GM19463 (cell line): ENCODE measurements at regions not wholly inside any gene's neighbourhood (a gene's known extent, or its start where the extent isn't known, plus 50 kb on each side); places are given as distances from the start of the nearest gene placed in this dataset.
A peak's percentile ranks its signal among the peaks of the same experiment; 100 is the strongest.
"Not testable (repeated sequence)": the region's sequence is repeated elsewhere in the genome, so short reads cannot be mapped to it uniquely, and the experiment has no call there.

Source experiments
- ATAC-seq: cut with Tn5 transposase; IDR thresholded peaks from one replicate; pipeline ENCODE4 v1.9.1; 2021; ENCODE audit warnings: mild to moderate bottlenecking, moderate library complexity; ENCODE audit not compliant: unreplicated experiment

- no peak for ATAC-seq
These were observed 95.0 kb upstream of the SERBP1 start for GRCh38 chr1:67525053-67525760.

GRCh38 chr1:67528141-67528540 is 97.9 kb upstream of the SERBP1 start:
- no peak for ATAC-seq

- no peak for ATAC-seq
These were observed 99.9 kb upstream of the SERBP1 start for GRCh38 chr1:67530071-67530470.

GRCh38 chr1:67532452-67533216 is 102.4 kb upstream of the SERBP1 start:
- ATAC-seq: peak; percentile 70

GRCh38 chr1:67534627-67535065 is 104.4 kb upstream of the SERBP1 start:
- ATAC-seq: no peak

GRCh38 chr1:67535474-67535873 is 105.3 kb upstream of the SERBP1 start:
- peak; percentile 62 for ATAC-seq

GRCh38 chr1:67536957-67537666 is 106.9 kb upstream of the SERBP1 start:
- no peak for ATAC-seq

- no peak for ATAC-seq
These were observed 107.4 kb upstream of the SERBP1 start for GRCh38 chr1:67537667-67538018.

GRCh38 chr1:67540025-67540732 is 110.0 kb upstream of the SERBP1 start:
- no peak for ATAC-seq

GRCh38 chr1:67540733-67541125 is 110.5 kb upstream of the SERBP1 start:
- no peak for ATAC-seq

GRCh38 chr1:67542747-67543146 is 112.5 kb upstream of the SERBP1 start:
- ATAC-seq: no peak

- no peak for ATAC-seq
These were observed 114.7 kb upstream of the SERBP1 start for GRCh38 chr1:67544921-67545320.

GRCh38 chr1:67545364-67545763 is 115.2 kb upstream of the SERBP1 start:
- ATAC-seq: no peak

- no peak for ATAC-seq
These were observed 121.2 kb upstream of the SERBP1 start for GRCh38 chr1:67551375-67551774.

GRCh38 chr1:67552336-67552759 is 122.1 kb upstream of the SERBP1 start:
- ATAC-seq: no peak

GRCh38 chr1:67554204-67554603 is 124.0 kb upstream of the SERBP1 start:
- not testable (repeated sequence) for ATAC-seq

GRCh38 chr1:67555461-67556296 is 125.5 kb upstream of the SERBP1 start:
- ATAC-seq: no peak

- no peak for ATAC-seq
These were observed 126.2 kb upstream of the SERBP1 start for GRCh38 chr1:67556297-67556900.

GRCh38 chr1:67557696-67558448 is 127.1 kb upstream of the GADD45A start:
- no peak for ATAC-seq
